ENCODE measurements at regions not wholly inside any gene's neighbourhood (a gene's known extent, or its start where the extent isn't known, plus 50 kb on each side); places are given as distances from the start of the nearest gene placed in this dataset.

DNA sequence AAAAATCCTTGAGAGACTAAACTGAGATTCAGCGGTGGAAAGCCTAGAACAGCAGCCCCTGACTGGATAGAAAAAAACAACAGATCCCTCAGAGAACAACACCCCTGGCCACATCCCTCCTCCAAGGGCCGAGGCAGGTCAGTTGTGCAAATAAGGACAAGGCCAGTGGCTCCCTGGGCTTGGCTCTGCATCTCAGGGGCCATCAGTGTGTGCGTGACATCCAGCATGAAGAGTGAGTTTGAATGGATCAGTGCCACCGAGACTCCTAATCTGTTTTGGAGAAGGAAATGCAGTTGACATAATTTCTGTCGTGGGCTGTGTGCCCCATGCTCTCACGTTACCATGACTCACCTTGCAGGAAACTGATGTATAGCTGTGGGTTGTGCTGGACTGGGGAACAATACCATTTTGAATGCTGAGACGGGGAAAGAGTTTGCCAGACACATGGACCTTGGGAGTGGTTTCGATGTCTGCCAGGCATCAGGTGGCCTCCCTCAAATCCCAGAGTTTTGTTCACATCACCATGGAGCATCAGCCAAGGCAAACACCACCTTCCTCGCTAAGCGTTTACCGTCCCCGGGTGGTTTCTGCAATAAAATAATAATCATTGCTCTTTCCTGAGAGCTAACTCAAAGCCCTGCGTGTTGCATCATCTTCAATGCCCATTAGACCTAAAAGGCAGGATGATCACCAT lies 153.2 kb upstream of the FZD8 start:
- no peak overlapping the region for H3K4me3 ChIP-seq
- no peaks in the 10 kb centered on the region for H3K27me3 ChIP-seq
- H3K4me1 ChIP-seq: no peaks in the 10 kb centered on the region
- no peak for TF ChIP-seq CTCF (IDR thresholded peaks at IDR 0.05)
- no peak overlapping the region for H3K27ac ChIP-seq
- DNase-seq (ENCODE audit: low spot score): peak; percentile 59
- H3K9me3 ChIP-seq: no peaks in the 10 kb centered on the region
- no peaks in the 10 kb centered on the region for H3K36me3 ChIP-seq

- Histone ChIP-seq H3K27me3 (no peaks in the 10 kb centered on the region), H3K27ac (peak overlapping the region in 1 of 2 donors; percentile 16), H3K9me3 (no peaks in the 10 kb centered on the region), H3K4me1 (no peaks in the 10 kb centered on the region), H3K4me3 (no peak overlapping the region), H3K36me3 (no peaks in the 10 kb centered on the region)
- peak; percentile 76 for DNase-seq (ENCODE audit: low spot score)
- peak in 1 of 2 donors; percentile 44 for TF ChIP-seq CTCF (IDR thresholded peaks at IDR 0.05)
Measured at GRCh38 chr10:35794703-35795102, 152.6 kb upstream of the FZD8 start.

- no peaks in the 10 kb centered on the region for H3K36me3 ChIP-seq
- no peak for TF ChIP-seq CTCF (IDR thresholded peaks at IDR 0.05)
- DNase-seq (ENCODE audit: low spot score): no peak
- H3K9me3 ChIP-seq: no peaks in the 10 kb centered on the region
- H3K4me1 ChIP-seq: no peaks in the 10 kb centered on the region
- H3K27ac ChIP-seq: no peak overlapping the region
- no peak overlapping the region for H3K4me3 ChIP-seq
- no peaks in the 10 kb centered on the region for H3K27me3 ChIP-seq
Measured at GRCh38 chr10:35792291-35792690, 150.2 kb upstream of the FZD8 start.

DNA sequence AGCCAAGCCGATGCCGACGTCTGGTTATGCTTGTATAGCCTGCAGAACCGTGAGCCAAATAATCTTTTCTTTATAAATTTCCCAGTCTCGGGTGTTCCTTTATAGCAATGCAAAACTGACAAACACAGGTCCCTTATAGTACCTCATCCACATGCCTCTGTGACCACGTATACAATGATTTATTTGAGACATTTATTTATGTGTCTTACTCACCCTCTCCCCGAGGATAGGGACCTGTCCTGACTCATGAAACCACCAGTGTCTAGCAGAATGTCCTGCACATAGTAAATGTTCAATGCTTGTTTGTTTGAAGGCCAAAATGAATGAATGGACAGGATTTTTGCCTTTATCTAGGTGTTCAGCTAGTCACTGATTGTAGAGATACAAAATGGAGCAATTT lies 147.9 kb upstream of the FZD8 start:
- no peaks in the 10 kb centered on the region for H3K4me1 ChIP-seq
- no peak overlapping the region for H3K27ac ChIP-seq
- no peak for DNase-seq (ENCODE audit: low spot score)
- no peak for TF ChIP-seq CTCF (IDR thresholded peaks at IDR 0.05)
- H3K4me3 ChIP-seq: no peak overlapping the region
- no peaks in the 10 kb centered on the region for H3K9me3 ChIP-seq
- H3K36me3 ChIP-seq: no peaks in the 10 kb centered on the region
- H3K27me3 ChIP-seq: no peaks in the 10 kb centered on the region

DNA sequence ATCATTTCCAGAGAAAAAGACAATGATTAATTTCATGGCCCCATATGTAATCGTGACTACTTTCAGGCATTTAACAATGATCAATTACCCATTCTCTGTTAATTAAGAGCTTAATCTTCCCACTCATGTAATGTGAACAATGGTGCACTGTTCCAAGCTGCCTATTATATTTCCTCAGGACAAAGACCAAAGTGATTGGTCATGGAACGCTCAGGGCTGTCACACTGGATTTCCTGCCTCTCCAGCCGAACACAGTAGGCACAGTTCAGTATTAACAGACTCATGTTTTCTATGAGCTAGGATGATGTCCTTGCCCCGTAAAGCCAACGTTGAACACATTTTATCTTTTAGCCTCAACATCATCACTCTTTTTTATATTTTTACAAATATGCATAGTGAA lies 142.7 kb upstream of the FZD8 start:
- H3K4me1 ChIP-seq: no peaks in the 10 kb centered on the region
- H3K27me3 ChIP-seq: no peaks in the 10 kb centered on the region
- no peak overlapping the region for H3K27ac ChIP-seq
- H3K9me3 ChIP-seq: no peaks in the 10 kb centered on the region
- H3K36me3 ChIP-seq: no peaks in the 10 kb centered on the region
- H3K4me3 ChIP-seq: no peak overlapping the region
- no peak for DNase-seq (ENCODE audit: low spot score)
- TF ChIP-seq CTCF (IDR thresholded peaks at IDR 0.05): no peak

- Histone ChIP-seq H3K9me3 (no peaks in the 10 kb centered on the region), H3K36me3 (no peaks in the 10 kb centered on the region), H3K27ac (no peak overlapping the region), H3K4me1 (no peaks in the 10 kb centered on the region), H3K4me3 (no peak overlapping the region), H3K27me3 (no peaks in the 10 kb centered on the region)
- no peak for TF ChIP-seq CTCF (IDR thresholded peaks at IDR 0.05)
- DNase-seq (ENCODE audit: low spot score): no peak
Measured at GRCh38 chr10:35783305-35783838, 141.3 kb upstream of the FZD8 start.

Measured in right atrium auricular region (tissue), 2 donors.